Right lobe of liver (tissue), 6 donors: ENCODE measurements at regions not wholly inside any gene's neighbourhood (a gene's known extent, or its start where the extent isn't known, plus 50 kb on each side); places are given as distances from the start of the nearest gene placed in this dataset.

Experiments used
- ATAC-seq, 4 donors: fragments of 200-7000 bp; cut with Tn5 transposase; one replicate each; pipeline ENCODE4 v1.9.1; 2020; ENCODE audit warnings: mild to moderate bottlenecking in 4 of 4, moderate library complexity in 4 of 4
- DNase-seq, 3 donors: peaks; one replicate each; pipeline ENCODE4 v3.0.0-alpha.2; 2020
- H3K27ac ChIP-seq, 3 donors: fragments of 200-600 bp; one replicate each; pipeline ENCODE4 v1.8.0; 2022
- H3K27me3 ChIP-seq, 2 donors: fragments of 200-600 bp; one replicate each; pipeline ENCODE4 v1.8.0; 2022
- H3K36me3 ChIP-seq, 4 donors: fragments of 200-600 bp; sonication (generic) in 1 of 4; one replicate each; pipeline versions ENCODE4 v1.5.1 to v1.8.0; 2017 to 2022; ENCODE audit warnings: control low read depth in 1 of 4
- H3K4me1 ChIP-seq, 4 donors: fragments of 200-600 bp; sonication (generic) in 1 of 4; one replicate each; pipeline versions ENCODE4 v1.5.1 to v1.8.0; 2017 to 2022; ENCODE audit warnings: control low read depth in 1 of 4
- H3K4me3 ChIP-seq, 3 donors: fragments of 200-600 bp; one replicate each; pipeline ENCODE4 v1.8.0; 2022
- H3K9me3 ChIP-seq, 4 donors: fragments of 200-600 bp; sonication (generic) in 1 of 4; one replicate each; pipeline versions ENCODE4 v1.5.1 to v1.8.0; 2017 to 2022; ENCODE audit warnings: control low read depth in 1 of 4
- CTCF ChIP-seq, 4 donors: fragments of 200-600 bp in 3 of 4; fragments of 450-650 bp in 1 of 4; IDR thresholded peaks; one replicate each; pipeline versions ENCODE4 v1.5.1 to v1.8.0; 2016 to 2022; ENCODE audit warnings: antibody characterized with exemption in 4 of 4, mild to moderate bottlenecking in 2 of 4
- POLR2A ChIP-seq: fragments of 450-650 bp; IDR thresholded peaks from one replicate; pipeline ENCODE4 v1.6.1; 2017; ENCODE audit warnings: antibody characterized with exemption, mild to moderate bottlenecking
- WGBS: methylation state at CpG from one replicate; pipeline ENCODE4 v1.1.6; 2018; ENCODE audit warnings: low coverage, low lambda C conversion rate; ENCODE audit not compliant: insufficient coverage; ENCODE audit errors: missing lambda C conversion rate; 5-methylcytosine and 5-hydroxymethylcytosine counted together
- intact Hi-C, 2 donors: fragments of 100-400 bp; cut with DNase I; formaldehyde crosslinking; loops; one replicate each; pipeline versions ENCODE4 v1.11.2 to v1.14.1; 2022
- donor health status: DM: no; HTN: yes; CAD: no.
- donor health status: DM: no; HTN: no; CAD: no.
- donor health status: DM: no; HTN: no; CAD: no.
- donor health status: DM: no; HTN: yes; CAD: no.
- donor health status: DM: no; HTN: yes; CAD: no.

GRCh38 chr1:105386489-105386888 lies 1636.8 kb downstream of the AMY1C start:
- no peak for ATAC-seq
- no peak for TF ChIP-seq POLR2A
- no peak for TF ChIP-seq CTCF (IDR thresholded peaks at IDR 0.05)
- H3K27ac ChIP-seq, result no peak overlapping the region
- no peaks in the 10 kb centered on the region for H3K9me3 ChIP-seq
- no peaks in the 10 kb centered on the region for H3K27me3 ChIP-seq
- no peaks in the 10 kb centered on the region for H3K36me3 ChIP-seq
- no peaks in the 10 kb centered on the region for H3K4me1 ChIP-seq
- intact Hi-C loops, result no loop called here
- WGBS, result 75% methylated on average over 1 of the region's 1 CpG
- DNase-seq, result no peak
- H3K4me3 ChIP-seq, result no peak overlapping the region

- TF ChIP-seq POLR2A (no peak), CTCF (IDR thresholded peaks at IDR 0.05) (no peak)
- Histone ChIP-seq H3K36me3 (no peaks in the 10 kb centered on the region), H3K9me3 (no peaks in the 10 kb centered on the region), H3K27me3 (no peaks in the 10 kb centered on the region), H3K4me3 (no peak overlapping the region), H3K4me1 (no peaks in the 10 kb centered on the region), H3K27ac (no peak overlapping the region)
- intact Hi-C loops, result no loop called here
- 35% methylated on average over 2 of the region's 2 CpGs for WGBS
- no peak for DNase-seq
- no peak for ATAC-seq
Measured at GRCh38 chr1:105396001-105396400, 1646.3 kb downstream of the AMY1C start.

GRCh38 chr1:105398909-105399308 lies 1649.2 kb downstream of the AMY1C start:
- Histone ChIP-seq H3K9me3 (no peaks in the 10 kb centered on the region), H3K27ac (no peak overlapping the region), H3K27me3 (no peaks in the 10 kb centered on the region), H3K36me3 (no peaks in the 10 kb centered on the region), H3K4me3 (no peak overlapping the region), H3K4me1 (no peaks in the 10 kb centered on the region)
- intact Hi-C loops, result no loop called here
- DNase-seq (no peak), ATAC-seq (no peak)
- TF ChIP-seq POLR2A, result no peak
- no peak for TF ChIP-seq CTCF (IDR thresholded peaks at IDR 0.05)

- Histone ChIP-seq H3K36me3 (no peaks in the 10 kb centered on the region), H3K9me3 (no peaks in the 10 kb centered on the region), H3K27ac (no peak overlapping the region), H3K27me3 (no peaks in the 10 kb centered on the region), H3K4me3 (no peak overlapping the region), H3K4me1 (no peaks in the 10 kb centered on the region)
- intact Hi-C loops, result no loop called here
- ATAC-seq (no peak), DNase-seq (no peak)
- 81% methylated on average over 1 of the region's 1 CpG for WGBS
- TF ChIP-seq CTCF (IDR thresholded peaks at IDR 0.05), result no peak
- no peak for TF ChIP-seq POLR2A
Measured at GRCh38 chr1:105399716-105400115, 1650.0 kb downstream of the AMY1C start.

GRCh38 chr1:105416261-105416660 lies 1640.2 kb upstream of the PRMT6 start:
- Histone ChIP-seq H3K27ac (no peak overlapping the region), H3K36me3 (no peaks in the 10 kb centered on the region), H3K9me3 (no peaks in the 10 kb centered on the region), H3K4me3 (no peak overlapping the region), H3K27me3 (no peaks in the 10 kb centered on the region), H3K4me1 (no peaks in the 10 kb centered on the region)
- DNase-seq, result no peak
- TF ChIP-seq CTCF (IDR thresholded peaks at IDR 0.05), result no peak
- no peak for TF ChIP-seq POLR2A
- ATAC-seq, result no peak
- WGBS, result 62% methylated on average over 2 of the region's 3 CpGs
- intact Hi-C loops, result no loop called here
